ENCODE measurements at regions not wholly inside any gene's neighbourhood (a gene's known extent, or its start where the extent isn't known, plus 50 kb on each side); places are given as distances from the start of the nearest gene placed in this dataset.

GRCh38 chr20:43244647-43245046, 54.9 kb upstream of the PTPRT start:
- TF ChIP-seq CTCF (conservative IDR thresholded peaks at IDR 0.05; ENCODE audit: low read depth, low read length): no peak
- no peak for TF ChIP-seq EZH2 (IDR thresholded peaks at IDR 0.05; ENCODE audit: borderline replicate concordance, low read depth, low read length, poor library complexity, severe bottlenecking)
